ENCODE measurements at regions not wholly inside any gene's neighbourhood (a gene's known extent, or its start where the extent isn't known, plus 50 kb on each side); places are given as distances from the start of the nearest gene placed in this dataset.

DNA sequence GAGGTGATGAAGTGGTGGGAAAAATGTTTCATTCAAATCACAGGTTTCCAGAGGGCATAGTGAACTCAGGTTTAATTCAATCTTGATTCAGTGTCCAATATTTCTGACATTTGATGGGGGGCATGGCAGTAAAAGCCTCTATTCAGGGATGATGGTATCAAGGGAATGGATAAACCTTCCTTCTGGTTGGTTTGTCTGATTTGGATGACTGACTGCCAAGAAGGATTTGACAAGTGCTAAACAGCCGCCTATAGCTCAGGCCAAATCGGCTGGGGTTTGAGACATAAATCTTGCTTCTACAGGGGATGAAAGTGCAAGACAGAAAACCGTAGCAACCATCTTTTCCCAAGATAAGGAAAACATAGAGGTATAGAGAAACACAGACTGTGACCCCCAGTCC is 121.8 kb upstream of the C11orf87 start:
- no peak overlapping the region for H2BK12ac ChIP-seq (ENCODE audit: low read depth, low read length)
- H3K56ac ChIP-seq (replicated peaks; ENCODE audit: insufficient read length, low read depth, low read length): no peak overlapping the region
- no peak overlapping the region for H2BK5ac ChIP-seq (ENCODE audit: low read depth, low read length)
- H2AFZ ChIP-seq (ENCODE audit: low read length): no peak overlapping the region
- H3K4ac ChIP-seq (replicated peaks; ENCODE audit: insufficient read length, low read depth, low read length): no peak overlapping the region
- H3K23ac ChIP-seq (ENCODE audit: insufficient read length): no peak overlapping the region
- no peak overlapping the region for H3K4me2 ChIP-seq (ENCODE audit: insufficient read depth in 1 of 2, low read depth in 2 of 2, low read length in 2 of 2)
- no peaks in the 10 kb centered on the region for H3K23me2 ChIP-seq (ENCODE audit: low read depth, low read length)
- H3K79me1 ChIP-seq (ENCODE audit: low read depth, low read length): no peaks in the 10 kb centered on the region
- H3K4me1 ChIP-seq (replicated peaks in 1 of 4; ENCODE audit: control insufficient read depth in 3 of 4, insufficient read depth in 4 of 4, low read length in 3 of 4): peaks cover 0 to 9% (median 3%) of the 10 kb centered on the region in 4 experiments; a peak in 4 of 7 replicates
- H4K91ac ChIP-seq (replicated peaks; ENCODE audit: insufficient read length, low read length): no peak overlapping the region
- 92% methylated on average over 3 of the region's 3 CpGs; no CpG with 5 or more reads in 1 of the 2 experiments for WGBS, 2 experiments (ENCODE audit: extremely low coverage in 1 of 2, insufficient coverage in 1 of 2, insufficient read length in 1 of 2, insufficient replicate concordance in 2 of 2, low coverage in 1 of 2, low lambda C conversion rate in 2 of 2, missing lambda C conversion rate in 1 of 2)
- no peaks in the 10 kb centered on the region for H3K27me3 ChIP-seq (replicated peaks in 1 of 4; ENCODE audit: control insufficient read depth in 3 of 4, extremely low read depth in 1 of 4, insufficient read depth in 3 of 4, low read length in 3 of 4)
- H3K9ac ChIP-seq (replicated peaks in 1 of 4; ENCODE audit: extremely low read depth in 1 of 4, low read depth in 3 of 4, low read length in 3 of 4): no peak overlapping the region
- FAIRE-seq (no peak), DNase-seq (ENCODE audit: low read depth in 1 of 2, low spot score in 2 of 2) (no peak)
- H3K18ac ChIP-seq (ENCODE audit: extremely low read depth, low read length): no peak overlapping the region
- no peak overlapping the region for H3K14ac ChIP-seq (ENCODE audit: insufficient read length)
- H3K27ac ChIP-seq (ENCODE audit: low read depth, low read length): no peak overlapping the region
- H3K4me3 ChIP-seq (ENCODE audit: extremely low read depth in 1 of 4, insufficient read depth in 2 of 4, low read depth in 3 of 4, low read length in 4 of 4): no peak overlapping the region
- no peak overlapping the region for H4K8ac ChIP-seq (ENCODE audit: extremely low read depth, insufficient read depth, low read length)
- no peaks in the 10 kb centered on the region for H3K9me3 ChIP-seq (ENCODE audit: insufficient read depth in 2 of 2, low read depth in 1 of 2, low read length in 1 of 2)
- no peak overlapping the region for H4K5ac ChIP-seq (ENCODE audit: insufficient read length, low read depth, low read length)
- H4K20me1 ChIP-seq (replicated peaks in 1 of 2; ENCODE audit: control insufficient read depth in 1 of 2, insufficient read depth in 2 of 2, low read length in 2 of 2): no peaks in the 10 kb centered on the region
- no peaks in the 10 kb centered on the region for H3K36me3 ChIP-seq (ENCODE audit: control insufficient read depth in 2 of 4, insufficient read depth in 4 of 4, low read length in 3 of 4)
- no peak overlapping the region for H2BK120ac ChIP-seq (replicated peaks; ENCODE audit: low read depth, low read length)
- ChIA-PET POLR2A (ENCODE audit: partially characterized antibody) (no interaction called here), CTCF (ENCODE audit: partially characterized antibody) (interaction anchor here (0.6 kb wide), 1 partner anchor 256 kb away, joined by 4 read pairs; no protein-coding TSS in a partner anchor)
- TF ChIP-seq TCF12 (IDR thresholded peaks at IDR 0.05; ENCODE audit: low read depth, low read length): no peak
- no peak for TF ChIP-seq ATF3 (IDR thresholded peaks at IDR 0.05; ENCODE audit: insufficient read depth, low read depth, low read length)
- no peak for TF ChIP-seq BACH1 (IDR thresholded peaks at IDR 0.05; ENCODE audit: low read length)
- no peak for TF ChIP-seq BCL11A (IDR thresholded peaks at IDR 0.05; ENCODE audit: low read depth in 2 of 2, low read length in 2 of 2)
- no peak for TF ChIP-seq KDM1A (IDR thresholded peaks at IDR 0.05; ENCODE audit: borderline replicate concordance, low read length)
- TF ChIP-seq CREB1 (IDR thresholded peaks at IDR 0.05): no peak
- TF ChIP-seq SIN3A (conservative IDR thresholded peaks at IDR 0.05 in 1 of 2, IDR thresholded peaks at IDR 0.05 in 1 of 2; ENCODE audit: low read depth in 1 of 2, low read length in 2 of 2): no peak
- TF ChIP-seq SP1 (IDR thresholded peaks at IDR 0.05; ENCODE audit: low read depth, low read length): no peak
- H2BK15ac ChIP-seq (ENCODE audit: low read length): no peak overlapping the region
- no peaks in the 10 kb centered on the region for H3K79me2 ChIP-seq (ENCODE audit: control insufficient read depth in 1 of 2, insufficient read depth in 2 of 2, low read length in 2 of 2)
- no peak overlapping the region for H2BK20ac ChIP-seq (ENCODE audit: low read length)
- no peak overlapping the region for H2AK5ac ChIP-seq (ENCODE audit: low read depth, low read length)
